ENCODE measurements at regions not wholly inside any gene's neighbourhood (a gene's known extent, or its start where the extent isn't known, plus 50 kb on each side); places are given as distances from the start of the nearest gene placed in this dataset.

- H3K79me2 ChIP-seq (ENCODE audit: control insufficient read depth, insufficient read depth, low read length, unreplicated experiment) = no peaks in the 10 kb centered on the region
Observed at GRCh38 chr4:89665662-89666061, 171.3 kb downstream of the SNCA start.

GRCh38 chr4:89664521-89664920 lies 172.4 kb downstream of the SNCA start:
- no peaks in the 10 kb centered on the region for H3K36me3 ChIP-seq (ENCODE audit: insufficient read depth, low read length)
- H3K27ac ChIP-seq (ENCODE audit: low read depth, low read length) = no peak overlapping the region
- H3K4me1 ChIP-seq (ENCODE audit: control insufficient read depth, insufficient read depth, low read length, unreplicated experiment) = no peaks in the 10 kb centered on the region

More at GRCh38 chr4:89665662-89666061, 171.3 kb downstream of the SNCA start:
- Histone ChIP-seq H3K4me3 (ENCODE audit: low read depth, low read length) (no peak overlapping the region), H3K36me3 (ENCODE audit: insufficient read depth, low read length) (no peaks in the 10 kb centered on the region), H3K4me1 (ENCODE audit: control insufficient read depth, insufficient read depth, low read length, unreplicated experiment) (no peaks in the 10 kb centered on the region), H3K27ac (ENCODE audit: low read depth, low read length) (no peak overlapping the region), H3K27me3 (ENCODE audit: insufficient read depth, low read length) (peaks cover 5% of the 10 kb centered on the region; the same call in 1 of the 2 replicates), H2AFZ (ENCODE audit: low read length, unreplicated experiment) (no peak overlapping the region)

GRCh38 chr4:89661173-89661899 lies 175.6 kb downstream of the SNCA start:
- Histone ChIP-seq H2AFZ (ENCODE audit: low read length, unreplicated experiment) (no peak overlapping the region), H3K27ac (ENCODE audit: low read depth, low read length) (peak overlapping the region; percentile 6)

More at GRCh38 chr4:89664521-89664920, 172.4 kb downstream of the SNCA start:
- Histone ChIP-seq H2AFZ (ENCODE audit: low read length, unreplicated experiment) (no peak overlapping the region), H3K27me3 (ENCODE audit: insufficient read depth, low read length) (0 out of 2 replicates have a peak, but pooled peaks cover 5% of the 10 kb centered on the region), H3K4me3 (ENCODE audit: low read depth, low read length) (no peak overlapping the region), H3K79me2 (ENCODE audit: control insufficient read depth, insufficient read depth, low read length, unreplicated experiment) (no peaks in the 10 kb centered on the region)

GRCh38 chr4:89660444-89661172 lies 176.4 kb downstream of the SNCA start:
- no peaks in the 10 kb centered on the region for H3K79me2 ChIP-seq (ENCODE audit: control insufficient read depth, insufficient read depth, low read length, unreplicated experiment)
- no peak overlapping the region for H2AFZ ChIP-seq (ENCODE audit: low read length, unreplicated experiment)
- H3K4me3 ChIP-seq (ENCODE audit: low read depth, low read length) = no peak overlapping the region
- no peaks in the 10 kb centered on the region for H3K4me1 ChIP-seq (ENCODE audit: control insufficient read depth, insufficient read depth, low read length, unreplicated experiment)
- no peaks in the 10 kb centered on the region for H3K27me3 ChIP-seq (ENCODE audit: insufficient read depth, low read length)
- peak overlapping the region; percentile 6 for H3K27ac ChIP-seq (ENCODE audit: low read depth, low read length)
- H3K36me3 ChIP-seq (ENCODE audit: insufficient read depth, low read length) = no peaks in the 10 kb centered on the region

More at GRCh38 chr4:89661173-89661899, 175.6 kb downstream of the SNCA start:
- H3K27me3 ChIP-seq (ENCODE audit: insufficient read depth, low read length) = 0 out of 2 replicates have a peak, but pooled peaks cover 2% of the 10 kb centered on the region
- no peaks in the 10 kb centered on the region for H3K79me2 ChIP-seq (ENCODE audit: control insufficient read depth, insufficient read depth, low read length, unreplicated experiment)
- no peak overlapping the region for H3K4me3 ChIP-seq (ENCODE audit: low read depth, low read length)
- H3K36me3 ChIP-seq (ENCODE audit: insufficient read depth, low read length) = no peaks in the 10 kb centered on the region
- H3K4me1 ChIP-seq (ENCODE audit: control insufficient read depth, insufficient read depth, low read length, unreplicated experiment) = no peaks in the 10 kb centered on the region

GRCh38 chr4:89658701-89659024 lies 178.3 kb downstream of the SNCA start:
- Histone ChIP-seq H3K27ac (ENCODE audit: low read depth, low read length) (no peak overlapping the region), H3K4me1 (ENCODE audit: control insufficient read depth, insufficient read depth, low read length, unreplicated experiment) (no peaks in the 10 kb centered on the region), H3K27me3 (ENCODE audit: insufficient read depth, low read length) (no peaks in the 10 kb centered on the region), H3K4me3 (ENCODE audit: low read depth, low read length) (no peak overlapping the region), H3K79me2 (ENCODE audit: control insufficient read depth, insufficient read depth, low read length, unreplicated experiment) (no peaks in the 10 kb centered on the region), H3K36me3 (ENCODE audit: insufficient read depth, low read length) (no peaks in the 10 kb centered on the region), H2AFZ (ENCODE audit: low read length, unreplicated experiment) (no peak overlapping the region)

- H3K4me1 ChIP-seq (ENCODE audit: control insufficient read depth, insufficient read depth, low read length, unreplicated experiment) = no peaks in the 10 kb centered on the region
Observed at GRCh38 chr4:89657931-89658700, 178.8 kb downstream of the SNCA start.

GRCh38 chr4:89653012-89653411 lies 183.9 kb downstream of the SNCA start:
- Histone ChIP-seq H3K27ac (ENCODE audit: low read depth, low read length) (no peak overlapping the region), H3K27me3 (ENCODE audit: insufficient read depth, low read length) (no peaks in the 10 kb centered on the region), H3K4me3 (ENCODE audit: low read depth, low read length) (no peak overlapping the region), H3K36me3 (ENCODE audit: insufficient read depth, low read length) (no peaks in the 10 kb centered on the region), H2AFZ (ENCODE audit: low read length, unreplicated experiment) (no peak overlapping the region), H3K79me2 (ENCODE audit: control insufficient read depth, insufficient read depth, low read length, unreplicated experiment) (no peaks in the 10 kb centered on the region), H3K4me1 (ENCODE audit: control insufficient read depth, insufficient read depth, low read length, unreplicated experiment) (no peaks in the 10 kb centered on the region)

More at GRCh38 chr4:89657931-89658700, 178.8 kb downstream of the SNCA start:
- Histone ChIP-seq H3K36me3 (ENCODE audit: insufficient read depth, low read length) (no peaks in the 10 kb centered on the region), H2AFZ (ENCODE audit: low read length, unreplicated experiment) (no peak overlapping the region), H3K27me3 (ENCODE audit: insufficient read depth, low read length) (no peaks in the 10 kb centered on the region), H3K4me3 (ENCODE audit: low read depth, low read length) (no peak overlapping the region), H3K79me2 (ENCODE audit: control insufficient read depth, insufficient read depth, low read length, unreplicated experiment) (no peaks in the 10 kb centered on the region), H3K27ac (ENCODE audit: low read depth, low read length) (no peak overlapping the region)

- H2AFZ ChIP-seq (ENCODE audit: low read length, unreplicated experiment) = no peak overlapping the region
- no peaks in the 10 kb centered on the region for H3K79me2 ChIP-seq (ENCODE audit: control insufficient read depth, insufficient read depth, low read length, unreplicated experiment)
- peaks cover 23% of the 10 kb centered on the region for H3K27me3 ChIP-seq (ENCODE audit: insufficient read depth, low read length)
- no peak overlapping the region for H3K4me3 ChIP-seq (ENCODE audit: low read depth, low read length)
- H3K27ac ChIP-seq (ENCODE audit: low read depth, low read length) = no peak overlapping the region
- no peaks in the 10 kb centered on the region for H3K4me1 ChIP-seq (ENCODE audit: control insufficient read depth, insufficient read depth, low read length, unreplicated experiment)
- H3K36me3 ChIP-seq (ENCODE audit: insufficient read depth, low read length) = no peaks in the 10 kb centered on the region
Observed at GRCh38 chr4:89645482-89645881, 191.5 kb downstream of the SNCA start.

GRCh38 chr4:89641367-89641687 lies 195.6 kb downstream of the SNCA start:
- no peaks in the 10 kb centered on the region for H3K79me2 ChIP-seq (ENCODE audit: control insufficient read depth, insufficient read depth, low read length, unreplicated experiment)
- H3K36me3 ChIP-seq (ENCODE audit: insufficient read depth, low read length) = no peaks in the 10 kb centered on the region
- H3K4me1 ChIP-seq (ENCODE audit: control insufficient read depth, insufficient read depth, low read length, unreplicated experiment) = no peaks in the 10 kb centered on the region
- no peak overlapping the region for H2AFZ ChIP-seq (ENCODE audit: low read length, unreplicated experiment)
- H3K27ac ChIP-seq (ENCODE audit: low read depth, low read length) = no peak overlapping the region
- peaks cover 23% of the 10 kb centered on the region for H3K27me3 ChIP-seq (ENCODE audit: insufficient read depth, low read length)
- H3K4me3 ChIP-seq (ENCODE audit: low read depth, low read length) = no peak overlapping the region

GRCh38 chr4:89640620-89641366 lies 196.2 kb downstream of the SNCA start:
- H3K36me3 ChIP-seq (ENCODE audit: insufficient read depth, low read length) = no peaks in the 10 kb centered on the region
- H3K27me3 ChIP-seq (ENCODE audit: insufficient read depth, low read length) = peaks cover 23% of the 10 kb centered on the region
- H3K4me1 ChIP-seq (ENCODE audit: control insufficient read depth, insufficient read depth, low read length, unreplicated experiment) = no peaks in the 10 kb centered on the region
- no peak overlapping the region for H3K27ac ChIP-seq (ENCODE audit: low read depth, low read length)
- no peak overlapping the region for H3K4me3 ChIP-seq (ENCODE audit: low read depth, low read length)
- H2AFZ ChIP-seq (ENCODE audit: low read length, unreplicated experiment) = no peak overlapping the region
- no peaks in the 10 kb centered on the region for H3K79me2 ChIP-seq (ENCODE audit: control insufficient read depth, insufficient read depth, low read length, unreplicated experiment)

Measured in ACC112 (cell line).